ENCODE measurements at regions not wholly inside any gene's neighbourhood (a gene's known extent, or its start where the extent isn't known, plus 50 kb on each side); places are given as distances from the start of the nearest gene placed in this dataset.

GRCh38 chr17:72392056-72393010, 271.5 kb downstream of the SOX9 start:
- Mint-ChIP-seq H3K9me3 (no peaks in the 10 kb centered on the region), H3K36me3 (ENCODE audit: low read depth) (no peaks in the 10 kb centered on the region), H3K27ac (no peak overlapping the region), H3K4me1 (peaks cover 5% of the 10 kb centered on the region), H3K27me3 (no peaks in the 10 kb centered on the region), H3K4me3 (no peak overlapping the region)
- ATAC-seq (replicated peaks), result no peak

GRCh38 chr17:72393553-72393952, 272.7 kb downstream of the SOX9 start:
- Mint-ChIP-seq H3K4me1 (peaks cover 5% of the 10 kb centered on the region), H3K27me3 (no peaks in the 10 kb centered on the region), H3K27ac (no peak overlapping the region), H3K9me3 (no peaks in the 10 kb centered on the region), H3K4me3 (no peak overlapping the region), H3K36me3 (ENCODE audit: low read depth) (no peaks in the 10 kb centered on the region)
- ATAC-seq (replicated peaks), result peak; percentile 64

DNA sequence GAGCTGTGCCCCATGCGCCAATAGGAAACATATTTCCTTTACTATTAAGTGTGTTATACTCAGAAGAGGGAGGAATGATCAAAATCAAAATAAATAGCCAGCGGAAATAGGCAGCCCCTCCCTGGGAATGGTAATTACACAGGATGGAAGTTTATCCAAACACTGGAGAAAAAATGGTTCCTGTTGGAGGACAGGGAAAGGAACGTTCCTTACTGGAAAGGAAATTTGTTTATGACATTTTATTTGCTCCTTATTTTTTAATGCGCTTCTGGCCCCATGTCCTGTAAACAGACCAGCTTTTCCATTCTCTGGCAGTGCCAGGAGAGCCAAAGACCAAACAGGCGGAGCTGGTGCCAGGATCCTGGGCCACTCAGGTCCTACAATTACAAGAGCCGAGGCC, 273.7 kb downstream of the SOX9 start:
- Mint-ChIP-seq H3K36me3 (ENCODE audit: low read depth) (no peaks in the 10 kb centered on the region), H3K4me1 (peaks cover 5% of the 10 kb centered on the region), H3K4me3 (no peak overlapping the region), H3K27me3 (no peaks in the 10 kb centered on the region), H3K27ac (no peak overlapping the region), H3K9me3 (no peaks in the 10 kb centered on the region)
- no peak for ATAC-seq (replicated peaks)

DNA sequence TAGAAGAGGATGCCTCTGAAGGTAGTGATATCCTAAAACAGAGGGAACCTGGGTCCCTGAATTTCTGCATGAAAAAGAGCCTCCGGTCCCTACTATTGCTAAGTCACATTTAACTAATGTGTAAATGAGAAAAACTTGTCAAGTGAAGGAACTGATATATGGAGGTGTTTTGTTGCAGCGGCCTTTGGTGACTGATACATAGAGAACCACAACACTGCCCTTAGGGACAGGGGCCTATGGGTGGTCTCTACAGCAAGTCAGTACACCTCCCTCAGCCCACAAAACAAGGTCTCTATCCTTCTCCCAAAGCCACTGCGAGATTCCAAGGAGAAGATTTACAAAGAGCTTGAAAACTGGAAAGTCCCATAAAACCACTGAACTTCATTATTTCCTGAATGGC, 275.3 kb downstream of the SOX9 start:
- Mint-ChIP-seq H3K27ac (no peak overlapping the region), H3K4me1 (no peaks in the 10 kb centered on the region), H3K36me3 (ENCODE audit: low read depth) (no peaks in the 10 kb centered on the region), H3K27me3 (no peaks in the 10 kb centered on the region), H3K9me3 (no peaks in the 10 kb centered on the region), H3K4me3 (no peak overlapping the region)
- ATAC-seq (replicated peaks), result no peak

GRCh38 chr17:72397223-72397667, 276.4 kb downstream of the SOX9 start:
- Mint-ChIP-seq H3K4me1 (no peaks in the 10 kb centered on the region), H3K27ac (no peak overlapping the region), H3K27me3 (no peaks in the 10 kb centered on the region), H3K9me3 (no peaks in the 10 kb centered on the region), H3K4me3 (no peak overlapping the region), H3K36me3 (ENCODE audit: low read depth) (no peaks in the 10 kb centered on the region)
- ATAC-seq (replicated peaks), result no peak

- Mint-ChIP-seq H3K27me3 (no peaks in the 10 kb centered on the region), H3K9me3 (no peaks in the 10 kb centered on the region), H3K4me3 (no peak overlapping the region), H3K27ac (no peak overlapping the region), H3K4me1 (no peaks in the 10 kb centered on the region), H3K36me3 (ENCODE audit: low read depth) (no peaks in the 10 kb centered on the region)
- ATAC-seq (replicated peaks), result no peak
Measured at GRCh38 chr17:72397687-72398086, 276.9 kb downstream of the SOX9 start.

GRCh38 chr17:72399023-72399607, 278.3 kb downstream of the SOX9 start:
- no peak for ATAC-seq (replicated peaks)
- Mint-ChIP-seq H3K4me3 (no peak overlapping the region), H3K9me3 (peaks cover 4% of the 10 kb centered on the region), H3K27ac (no peak overlapping the region), H3K4me1 (no peaks in the 10 kb centered on the region), H3K27me3 (no peaks in the 10 kb centered on the region), H3K36me3 (ENCODE audit: low read depth) (peaks cover 7% of the 10 kb centered on the region)

GRCh38 chr17:72399608-72400487, 279.0 kb downstream of the SOX9 start:
- no peaks in the 10 kb centered on the region for H3K4me1 Mint-ChIP-seq
- ATAC-seq (replicated peaks), result no peak
- peaks cover 4% of the 10 kb centered on the region for H3K9me3 Mint-ChIP-seq
- no peak overlapping the region for H3K4me3 Mint-ChIP-seq
- no peaks in the 10 kb centered on the region for H3K27me3 Mint-ChIP-seq
- peaks cover 7% of the 10 kb centered on the region for H3K36me3 Mint-ChIP-seq (ENCODE audit: low read depth)
- no peak overlapping the region for H3K27ac Mint-ChIP-seq

GRCh38 chr17:72400488-72400827, 279.6 kb downstream of the SOX9 start:
- ATAC-seq (replicated peaks), result no peak
- Mint-ChIP-seq H3K27me3 (no peaks in the 10 kb centered on the region), H3K9me3 (peaks cover 4% of the 10 kb centered on the region), H3K36me3 (ENCODE audit: low read depth) (peaks cover 7% of the 10 kb centered on the region), H3K4me3 (no peak overlapping the region), H3K4me1 (no peaks in the 10 kb centered on the region), H3K27ac (no peak overlapping the region)

GRCh38 chr17:72400863-72401262, 280.0 kb downstream of the SOX9 start:
- H3K4me1 Mint-ChIP-seq, result no peaks in the 10 kb centered on the region
- peaks cover 7% of the 10 kb centered on the region for H3K36me3 Mint-ChIP-seq (ENCODE audit: low read depth)
- H3K4me3 Mint-ChIP-seq, result no peak overlapping the region
- H3K27me3 Mint-ChIP-seq, result no peaks in the 10 kb centered on the region
- ATAC-seq (replicated peaks), result no peak
- H3K9me3 Mint-ChIP-seq, result peaks cover 4% of the 10 kb centered on the region
- H3K27ac Mint-ChIP-seq, result no peak overlapping the region

GRCh38 chr17:72401883-72402726, 281.3 kb downstream of the SOX9 start:
- Mint-ChIP-seq H3K4me1 (no peaks in the 10 kb centered on the region), H3K27me3 (no peaks in the 10 kb centered on the region), H3K27ac (peak overlapping the region; percentile 43), H3K4me3 (no peak overlapping the region), H3K9me3 (peaks cover 4% of the 10 kb centered on the region), H3K36me3 (ENCODE audit: low read depth) (peaks cover 7% of the 10 kb centered on the region)
- ATAC-seq (replicated peaks), result no peak

GRCh38 chr17:72402727-72403210, 281.9 kb downstream of the SOX9 start:
- Mint-ChIP-seq H3K9me3 (peaks cover 4% of the 10 kb centered on the region), H3K27me3 (no peaks in the 10 kb centered on the region), H3K4me1 (no peaks in the 10 kb centered on the region), H3K27ac (no peak overlapping the region), H3K4me3 (no peak overlapping the region), H3K36me3 (ENCODE audit: low read depth) (peaks cover 7% of the 10 kb centered on the region)
- no peak for ATAC-seq (replicated peaks)

DNA sequence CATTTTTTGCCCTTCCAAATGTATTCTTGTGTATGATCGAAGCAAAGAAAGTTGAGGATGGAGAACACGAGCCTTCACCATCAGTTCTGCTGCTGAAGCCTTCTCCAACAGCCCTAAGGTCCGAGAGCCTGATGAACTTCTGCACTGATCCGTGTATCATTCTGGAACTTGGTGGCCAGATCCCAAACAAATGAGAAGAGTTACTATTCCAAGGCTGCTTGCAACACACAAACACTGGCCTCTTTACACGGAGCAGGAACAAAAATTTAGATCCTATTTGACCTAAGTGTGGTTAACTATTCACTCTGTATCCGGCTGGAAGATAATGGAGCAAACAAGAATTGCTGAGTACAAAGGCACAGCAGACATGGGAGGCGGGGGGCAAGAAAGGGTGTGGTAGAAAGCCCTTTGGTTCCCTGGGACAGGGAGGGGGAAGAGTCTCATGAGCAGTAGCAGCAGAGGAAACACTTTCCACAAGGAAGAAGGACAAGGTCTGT, 282.9 kb downstream of the SOX9 start:
- H3K27me3 Mint-ChIP-seq, result no peaks in the 10 kb centered on the region
- H3K9me3 Mint-ChIP-seq, result peaks cover 4% of the 10 kb centered on the region
- H3K36me3 Mint-ChIP-seq (ENCODE audit: low read depth), result peaks cover 7% of the 10 kb centered on the region
- H3K27ac Mint-ChIP-seq, result no peak overlapping the region
- H3K4me3 Mint-ChIP-seq, result no peak overlapping the region
- ATAC-seq (replicated peaks), result no peak
- H3K4me1 Mint-ChIP-seq, result no peaks in the 10 kb centered on the region

All from activated T-helper 17 cell treated with anti-CD3 and anti-CD28 coated beads, Interleukin-2, amount 50 U/mL, for 72 hours (primary cell).